Astrocyte (in vitro differentiated cells and primary cell): ENCODE measurements at regions not wholly inside any gene's neighbourhood (a gene's known extent, or its start where the extent isn't known, plus 50 kb on each side); places are given as distances from the start of the nearest gene placed in this dataset.

Experiments used
- DNase-seq: peaks from one replicate; pipeline ENCODE4 v3.0.0-alpha.2; 2010; ENCODE audit warnings: low read depth
- FAIRE-seq: peaks from 2 replicates; lab custom pipeline; 2011; peaks lifted over from hg19 to GRCh38; lab: Jason Lieb, UNC
- H2AFZ ChIP-seq: 2 replicates; pipeline ENCODE4 v1.6.0; 2012; ENCODE audit warnings: low read depth, low read length, inconsistent platforms
- H3K27ac ChIP-seq: 2 replicates; pipeline ENCODE4 v1.5.1; 2011; ENCODE audit warnings: low read depth, low read length, inconsistent platforms
- H3K27me3 ChIP-seq: 2 replicates; pipeline ENCODE4 v1.6.0; 2011; ENCODE audit warnings: low read length, inconsistent platforms; ENCODE audit not compliant: insufficient read depth
- H3K36me3 ChIP-seq: 2 replicates; pipeline ENCODE4 v1.5.1; 2011; ENCODE audit warnings: low read length, inconsistent platforms; ENCODE audit not compliant: insufficient read depth
- H3K4me1 ChIP-seq: 2 replicates; pipeline ENCODE4 v1.5.1; 2011; ENCODE audit warnings: low read length, inconsistent platforms; ENCODE audit not compliant: insufficient read depth
- H3K4me2 ChIP-seq: 2 replicates; pipeline ENCODE4 v1.6.0; 2012; ENCODE audit warnings: low read length, inconsistent platforms
- H3K4me3 ChIP-seq: 2 replicates; pipeline ENCODE4 v1.5.1; 2011; ENCODE audit warnings: low read depth, mild to moderate bottlenecking, low read length, inconsistent platforms; ENCODE audit not compliant: insufficient read depth
- H3K79me2 ChIP-seq: 2 replicates; pipeline ENCODE4 v1.6.0; 2012; ENCODE audit warnings: mild to moderate bottlenecking, low read length, inconsistent platforms; ENCODE audit not compliant: insufficient read depth
- H3K9ac ChIP-seq: 2 replicates; pipeline ENCODE4 v1.6.0; 2012; ENCODE audit warnings: mild to moderate bottlenecking, low read length, inconsistent platforms
- H3K9me3 ChIP-seq: 2 replicates; pipeline ENCODE4 v1.5.1; 2012; ENCODE audit warnings: low read depth, mild to moderate bottlenecking, low read length, inconsistent platforms; ENCODE audit not compliant: insufficient read depth
- H4K20me1 ChIP-seq: 2 replicates; pipeline ENCODE4 v1.6.0; 2012; ENCODE audit warnings: low read length, inconsistent platforms; ENCODE audit not compliant: insufficient read depth
- H3K27ac Mint-ChIP-seq: one replicate; pipeline ENCODE4 v1.8.0; 2021; ENCODE audit warnings: mild to moderate bottlenecking, mixed read lengths; ENCODE audit not compliant: unreplicated experiment
- H3K27me3 Mint-ChIP-seq: one replicate; pipeline ENCODE4 v1.8.0; 2021; ENCODE audit warnings: low read depth, mixed read lengths; ENCODE audit not compliant: unreplicated experiment
- H3K36me3 Mint-ChIP-seq: one replicate; pipeline ENCODE4 v1.8.0; 2021; ENCODE audit warnings: low read depth, mixed read lengths; ENCODE audit not compliant: unreplicated experiment
- H3K4me1 Mint-ChIP-seq: one replicate; pipeline ENCODE4 v1.8.0; 2021; ENCODE audit warnings: low read depth, mixed read lengths; ENCODE audit not compliant: unreplicated experiment
- H3K4me3 Mint-ChIP-seq: one replicate; pipeline ENCODE4 v1.8.0; 2021; ENCODE audit warnings: mild to moderate bottlenecking, moderate library complexity, mixed read lengths; ENCODE audit not compliant: unreplicated experiment
- H3K9me3 Mint-ChIP-seq: one replicate; pipeline ENCODE4 v1.8.0; 2021; ENCODE audit warnings: mild to moderate bottlenecking, mixed read lengths; ENCODE audit not compliant: unreplicated experiment
- EZH2 ChIP-seq: IDR thresholded peaks from 2 replicates; pipeline ENCODE4 v1.6.1; 2012; ENCODE audit warnings: mild to moderate bottlenecking, low read length, inconsistent platforms; ENCODE audit not compliant: insufficient read depth
- TF ChIP-seq, protein P1 (sequence below): IDR thresholded peaks from 2 replicates; pipeline ENCODE4 v1.5.1; 2011; ENCODE audit warnings: low read depth, mild to moderate bottlenecking, inconsistent platforms, low read length, moderate library complexity; ENCODE audit not compliant: insufficient read depth

DNA sequence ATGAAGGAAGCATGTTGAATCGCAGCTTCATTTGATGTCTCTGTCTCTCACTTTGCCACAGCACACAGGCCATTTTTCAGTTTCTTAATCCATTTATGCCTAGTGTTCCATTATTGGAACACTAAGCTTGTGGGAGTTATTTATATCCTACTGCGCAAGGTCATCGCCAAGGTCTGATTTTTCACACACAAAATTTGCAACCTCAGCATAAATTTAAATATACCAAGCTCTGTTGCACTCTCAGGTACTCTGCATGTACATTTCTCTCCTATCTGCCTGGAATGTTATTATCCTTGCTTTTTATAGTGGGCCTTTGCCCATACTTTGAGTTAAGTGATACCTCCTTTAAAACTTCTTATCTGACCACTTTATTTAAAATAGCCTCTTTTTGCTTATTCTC is 519.2 kb upstream of the TOM1L1 start:
- TF ChIP-seq EZH2, result no peak
- TF ChIP-seq, protein P1, sequence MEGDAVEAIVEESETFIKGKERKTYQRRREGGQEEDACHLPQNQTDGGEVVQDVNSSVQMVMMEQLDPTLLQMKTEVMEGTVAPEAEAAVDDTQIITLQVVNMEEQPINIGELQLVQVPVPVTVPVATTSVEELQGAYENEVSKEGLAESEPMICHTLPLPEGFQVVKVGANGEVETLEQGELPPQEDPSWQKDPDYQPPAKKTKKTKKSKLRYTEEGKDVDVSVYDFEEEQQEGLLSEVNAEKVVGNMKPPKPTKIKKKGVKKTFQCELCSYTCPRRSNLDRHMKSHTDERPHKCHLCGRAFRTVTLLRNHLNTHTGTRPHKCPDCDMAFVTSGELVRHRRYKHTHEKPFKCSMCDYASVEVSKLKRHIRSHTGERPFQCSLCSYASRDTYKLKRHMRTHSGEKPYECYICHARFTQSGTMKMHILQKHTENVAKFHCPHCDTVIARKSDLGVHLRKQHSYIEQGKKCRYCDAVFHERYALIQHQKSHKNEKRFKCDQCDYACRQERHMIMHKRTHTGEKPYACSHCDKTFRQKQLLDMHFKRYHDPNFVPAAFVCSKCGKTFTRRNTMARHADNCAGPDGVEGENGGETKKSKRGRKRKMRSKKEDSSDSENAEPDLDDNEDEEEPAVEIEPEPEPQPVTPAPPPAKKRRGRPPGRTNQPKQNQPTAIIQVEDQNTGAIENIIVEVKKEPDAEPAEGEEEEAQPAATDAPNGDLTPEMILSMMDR, result no peak
- no peak overlapping the region for H3K4me3 ChIP-seq
- H3K36me3 ChIP-seq, result no peaks in the 10 kb centered on the region
- H3K4me2 ChIP-seq, result no peak overlapping the region
- no peak overlapping the region for H3K27ac Mint-ChIP-seq
- H3K9me3 ChIP-seq, result no peaks in the 10 kb centered on the region
- no peaks in the 10 kb centered on the region for H3K9me3 Mint-ChIP-seq
- DNase-seq (no peak), FAIRE-seq (no peak)
- H3K27me3 ChIP-seq, result no peaks in the 10 kb centered on the region
- no peaks in the 10 kb centered on the region for H3K36me3 Mint-ChIP-seq
- H2AFZ ChIP-seq, result no peak overlapping the region
- no peak overlapping the region for H3K27ac ChIP-seq
- no peaks in the 10 kb centered on the region for H3K27me3 Mint-ChIP-seq
- H3K4me3 Mint-ChIP-seq, result no peak overlapping the region
- H3K9ac ChIP-seq, result no peak overlapping the region
- H3K4me1 ChIP-seq, result no peaks in the 10 kb centered on the region
- no peaks in the 10 kb centered on the region for H4K20me1 ChIP-seq
- H3K79me2 ChIP-seq, result no peaks in the 10 kb centered on the region
- H3K4me1 Mint-ChIP-seq, result no peaks in the 10 kb centered on the region

DNA sequence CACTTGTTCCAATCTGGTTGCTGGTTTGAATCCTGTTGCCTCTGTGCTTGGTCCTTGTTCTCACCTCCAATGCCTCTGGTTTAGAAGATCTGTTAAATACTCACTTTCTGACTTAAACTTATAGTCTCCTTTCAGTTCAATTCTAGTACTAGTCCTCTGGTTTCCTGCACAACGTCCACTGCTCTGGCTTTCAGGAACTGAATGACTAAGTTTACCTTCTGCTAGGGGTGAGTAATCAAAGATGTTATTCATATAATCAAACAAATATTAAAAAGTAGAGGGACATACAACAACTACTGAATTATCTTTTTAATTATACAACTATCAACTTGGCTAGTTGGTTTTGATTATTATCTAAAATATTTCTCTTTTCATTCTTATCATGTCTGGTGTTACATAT is 496.4 kb upstream of the TOM1L1 start:
- H3K79me2 ChIP-seq, result no peaks in the 10 kb centered on the region
- DNase-seq, result no peak
- H3K27me3 ChIP-seq, result no peaks in the 10 kb centered on the region
- Mint-ChIP-seq H3K4me3 (no peak overlapping the region), H3K9me3 (no peaks in the 10 kb centered on the region), H3K27me3 (no peaks in the 10 kb centered on the region), H3K36me3 (no peaks in the 10 kb centered on the region), H3K27ac (no peak overlapping the region), H3K4me1 (peaks cover 7% of the 10 kb centered on the region)
- no peaks in the 10 kb centered on the region for H3K4me1 ChIP-seq
- no peak overlapping the region for H3K27ac ChIP-seq
- TF ChIP-seq, protein P1, result no peak
- no peak for TF ChIP-seq EZH2
- no peaks in the 10 kb centered on the region for H3K36me3 ChIP-seq
- H3K9me3 ChIP-seq, result peaks cover 9% of the 10 kb centered on the region
- no peaks in the 10 kb centered on the region for H4K20me1 ChIP-seq
- H2AFZ ChIP-seq, result no peak overlapping the region
- no peak overlapping the region for H3K4me3 ChIP-seq
- H3K9ac ChIP-seq, result no peak overlapping the region
- no peak overlapping the region for H3K4me2 ChIP-seq
- no peak for FAIRE-seq

DNA sequence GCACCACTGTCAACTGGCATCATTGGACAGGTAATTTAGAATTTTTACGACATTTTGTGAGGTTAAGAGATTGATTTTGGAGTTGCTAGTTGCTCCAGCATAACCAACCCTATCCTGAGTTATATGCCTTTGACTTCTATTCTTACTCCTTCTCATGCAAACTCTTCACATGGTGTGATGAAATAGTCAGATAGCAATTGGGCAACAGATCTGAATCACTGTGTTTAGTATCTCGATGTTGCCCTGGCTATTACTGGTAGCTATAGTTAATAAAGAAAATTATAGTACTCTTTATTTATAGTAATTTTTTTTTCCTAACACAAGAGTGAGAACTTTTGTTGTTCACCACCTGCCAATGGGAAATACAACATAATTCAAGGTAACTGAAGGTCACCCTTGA is 494.8 kb upstream of the TOM1L1 start:
- H3K36me3 ChIP-seq, result no peaks in the 10 kb centered on the region
- H3K9ac ChIP-seq, result no peak overlapping the region
- Mint-ChIP-seq H3K4me3 (no peak overlapping the region), H3K9me3 (no peaks in the 10 kb centered on the region), H3K4me1 (peaks cover 7% of the 10 kb centered on the region), H3K36me3 (no peaks in the 10 kb centered on the region), H3K27me3 (no peaks in the 10 kb centered on the region), H3K27ac (no peak overlapping the region)
- no peaks in the 10 kb centered on the region for H3K79me2 ChIP-seq
- no peak overlapping the region for H3K4me2 ChIP-seq
- H3K4me1 ChIP-seq, result no peaks in the 10 kb centered on the region
- DNase-seq, result no peak
- H3K27me3 ChIP-seq, result no peaks in the 10 kb centered on the region
- TF ChIP-seq EZH2, result no peak
- no peak overlapping the region for H2AFZ ChIP-seq
- H3K27ac ChIP-seq, result no peak overlapping the region
- H3K4me3 ChIP-seq, result no peak overlapping the region
- FAIRE-seq, result no peak
- peaks cover 9% of the 10 kb centered on the region for H3K9me3 ChIP-seq
- H4K20me1 ChIP-seq, result no peaks in the 10 kb centered on the region
